ENCODE measurements at regions not wholly inside any gene's neighbourhood (a gene's known extent, or its start where the extent isn't known, plus 50 kb on each side); places are given as distances from the start of the nearest gene placed in this dataset.

DNA sequence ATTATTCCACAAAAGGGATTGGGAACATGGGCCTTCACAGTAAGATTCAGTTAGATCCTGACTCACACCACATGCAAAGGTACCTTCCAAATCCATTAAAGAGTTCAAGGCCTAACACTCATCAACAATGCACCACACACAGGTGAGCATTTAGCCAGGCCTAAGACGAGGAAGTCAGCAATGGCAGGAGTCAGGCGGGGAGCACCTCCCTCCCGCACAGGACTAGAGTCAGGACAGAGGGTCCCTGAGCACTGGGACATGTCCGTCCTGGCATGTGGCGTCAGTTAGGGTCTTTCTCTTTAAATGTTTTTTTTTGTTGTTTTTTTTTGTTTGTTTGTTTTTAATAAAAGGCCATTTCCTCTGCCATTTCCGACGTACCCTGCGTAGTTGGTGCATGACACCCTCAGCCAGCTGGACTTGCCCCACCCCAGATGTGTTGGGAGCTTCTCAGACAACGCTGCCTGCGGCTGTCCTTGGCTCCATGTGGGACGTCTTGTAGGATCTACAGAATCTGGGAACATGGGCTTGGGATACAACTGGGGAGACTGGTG lies 1458.6 kb downstream of the BRD1 start:
- no peak overlapping the region for H3K9ac ChIP-seq
- TF ChIP-seq Cebpa-rat (IDR thresholded peaks at IDR 0.05) = no peak
- H3K27ac ChIP-seq = no peak overlapping the region
- H3K36me3 ChIP-seq = no peaks in the 10 kb centered on the region
- H3K27me3 ChIP-seq = no peaks in the 10 kb centered on the region
- H3K4me2 ChIP-seq = no peak overlapping the region
- no peaks in the 10 kb centered on the region for H3K4me1 ChIP-seq
- H3K9me3 ChIP-seq (replicated peaks in 1 of 11) = no peaks in the 10 kb centered on the region
- no peak overlapping the region for H3K4me3 ChIP-seq
- H4K20me1 ChIP-seq = no peaks in the 10 kb centered on the region; a peak in 1 of 22 replicates

DNA sequence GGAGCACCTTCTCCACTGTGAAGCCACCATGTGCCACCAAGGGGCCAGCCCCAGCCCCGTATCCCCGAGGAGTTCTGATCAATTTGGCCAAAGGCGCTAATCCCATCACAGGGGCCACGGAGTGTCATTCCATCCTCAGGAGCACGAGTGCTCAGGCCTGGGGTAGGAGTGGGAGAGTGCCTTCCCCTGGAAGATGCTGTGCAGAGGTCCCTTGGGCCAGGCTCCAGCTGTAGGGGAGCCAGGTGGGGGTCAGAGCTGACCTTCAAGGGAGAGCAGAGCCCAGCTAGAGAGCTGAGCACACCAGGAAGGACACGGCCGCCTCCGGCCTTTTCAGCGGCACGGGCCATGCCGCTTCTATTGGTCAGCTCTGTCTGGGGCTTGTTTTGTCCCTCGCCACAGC lies 1459.9 kb downstream of the BRD1 start:
- TF ChIP-seq Cebpa-rat (IDR thresholded peaks at IDR 0.05) = no peak
- no peak overlapping the region for H3K27ac ChIP-seq
- H3K4me2 ChIP-seq = no peak overlapping the region
- H3K27me3 ChIP-seq = no peaks in the 10 kb centered on the region
- no peaks in the 10 kb centered on the region for H3K9me3 ChIP-seq (replicated peaks in 1 of 11)
- no peaks in the 10 kb centered on the region for H3K36me3 ChIP-seq
- no peak overlapping the region for H3K9ac ChIP-seq
- no peaks in the 10 kb centered on the region; a peak in 1 of 22 replicates for H4K20me1 ChIP-seq
- H3K4me1 ChIP-seq = no peaks in the 10 kb centered on the region
- H3K4me3 ChIP-seq = no peak overlapping the region

DNA sequence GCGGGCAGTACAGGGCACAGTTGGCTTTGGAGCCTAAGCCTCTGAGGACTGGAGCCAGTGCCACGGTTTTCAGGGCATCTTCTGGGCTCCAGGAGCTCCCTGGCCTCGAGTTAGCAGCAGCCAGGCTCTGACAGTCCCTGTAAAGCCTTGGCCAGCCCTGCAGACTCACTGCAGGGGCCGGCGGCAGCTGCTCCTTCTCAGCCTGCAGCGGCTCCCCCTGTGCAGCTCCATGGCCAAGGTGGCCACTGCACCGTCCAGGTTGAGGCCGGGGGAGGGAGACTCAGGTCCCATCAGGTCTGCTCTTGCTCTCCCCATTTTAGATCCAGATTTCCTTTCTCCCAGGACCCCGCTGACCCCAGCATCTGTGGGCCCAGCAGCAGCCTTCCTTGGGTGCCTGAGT lies 1461.1 kb downstream of the BRD1 start:
- Histone ChIP-seq H3K27ac (no peak overlapping the region), H3K36me3 (no peaks in the 10 kb centered on the region), H3K9me3 (replicated peaks in 1 of 11) (no peaks in the 10 kb centered on the region)

DNA sequence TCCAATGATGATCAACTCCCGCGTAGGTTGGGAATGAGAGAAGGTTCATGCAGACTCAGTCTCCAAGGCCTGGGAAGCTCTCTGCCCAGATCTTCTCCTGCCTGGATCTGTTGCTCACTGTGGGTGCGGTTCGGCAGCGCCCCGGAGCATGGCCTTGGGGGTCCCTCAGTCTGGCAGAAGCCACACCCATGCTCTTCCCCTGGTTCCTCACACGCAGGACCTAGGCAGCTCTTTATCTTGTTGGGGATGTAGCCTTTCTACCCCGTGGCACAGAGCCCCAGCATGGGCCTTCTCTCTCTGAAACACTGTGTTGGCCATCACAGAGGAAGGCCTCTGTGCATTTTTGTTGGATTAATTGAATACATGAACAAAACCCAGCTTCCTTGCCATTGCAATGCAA lies 1461.6 kb downstream of the BRD1 start:
- Histone ChIP-seq H3K27ac (no peak overlapping the region), H3K36me3 (no peaks in the 10 kb centered on the region), H3K27me3 (no peaks in the 10 kb centered on the region), H4K20me1 (no peaks in the 10 kb centered on the region; a peak in 1 of 22 replicates), H3K9me3 (replicated peaks in 1 of 11) (no peaks in the 10 kb centered on the region), H3K4me2 (no peak overlapping the region), H3K4me1 (no peaks in the 10 kb centered on the region), H3K9ac (no peak overlapping the region), H3K4me3 (no peak overlapping the region)
- TF ChIP-seq Cebpa-rat (IDR thresholded peaks at IDR 0.05) = no peak

More for the DNA sequence above, 1461.1 kb downstream of the BRD1 start:
- Histone ChIP-seq H3K4me1 (no peaks in the 10 kb centered on the region), H3K27me3 (no peaks in the 10 kb centered on the region), H3K4me2 (no peak overlapping the region), H4K20me1 (no peaks in the 10 kb centered on the region; a peak in 1 of 22 replicates), H3K4me3 (no peak overlapping the region), H3K9ac (no peak overlapping the region)
- TF ChIP-seq Cebpa-rat (IDR thresholded peaks at IDR 0.05) = no peak

DNA sequence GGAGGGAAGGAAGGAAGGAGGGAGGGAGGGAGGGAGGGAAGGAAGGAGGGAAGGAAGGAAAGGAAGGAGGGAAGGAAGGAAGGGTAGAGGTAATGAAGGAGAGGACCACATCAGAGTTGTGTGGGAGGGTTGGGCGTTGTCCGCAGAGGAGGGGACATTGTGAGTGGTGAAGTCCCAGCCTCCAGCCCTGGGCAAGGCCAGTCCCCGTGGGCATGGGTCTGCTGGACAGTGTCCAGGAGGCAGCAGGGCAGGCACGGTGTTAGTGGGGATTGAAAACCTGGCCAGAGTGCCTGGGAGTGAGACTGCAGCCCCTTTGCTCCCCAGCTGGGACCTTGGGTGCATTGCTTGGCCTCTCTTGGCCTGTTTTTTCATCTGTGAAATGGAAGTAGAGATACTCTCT lies 1462.3 kb downstream of the BRD1 start:
- no peaks in the 10 kb centered on the region for H3K27me3 ChIP-seq

DNA sequence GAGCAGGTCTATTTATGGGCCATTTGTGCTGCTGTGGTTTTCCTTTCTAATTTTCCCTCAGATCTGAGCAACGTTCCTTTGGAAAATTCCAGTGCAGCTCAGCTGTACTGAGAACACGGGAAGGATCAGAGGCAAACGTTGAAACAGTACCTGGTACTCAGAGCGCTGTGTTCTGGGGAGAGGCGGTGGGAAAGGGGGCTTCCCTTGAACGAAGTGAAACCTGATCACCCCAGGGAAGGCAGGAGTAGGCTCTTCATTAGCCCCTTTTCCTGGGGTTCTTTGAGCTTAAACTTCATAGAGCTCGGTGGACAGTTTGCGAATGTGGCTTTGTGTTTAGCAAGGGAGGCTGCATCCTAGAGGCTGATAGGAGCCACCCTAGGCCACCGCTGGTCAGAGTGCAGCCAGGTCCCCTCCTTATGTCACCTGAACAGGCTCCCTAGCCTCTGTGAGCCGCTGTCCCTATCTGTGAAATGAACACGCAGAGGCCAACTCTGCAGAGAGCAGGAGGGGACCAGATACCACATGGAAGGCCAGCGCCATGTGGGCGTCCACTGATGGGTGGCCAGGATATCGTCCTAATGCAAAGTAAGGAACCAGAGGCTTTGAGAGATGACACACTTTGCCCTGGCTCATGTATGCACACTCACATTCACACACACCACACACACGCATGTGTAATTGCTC lies 1464.8 kb downstream of the BRD1 start:
- Histone ChIP-seq H3K36me3 (no peaks in the 10 kb centered on the region), H3K4me1 (no peaks in the 10 kb centered on the region), H3K27me3 (no peaks in the 10 kb centered on the region), H3K4me2 (no peak overlapping the region), H3K27ac (no peak overlapping the region), H3K9me3 (replicated peaks in 1 of 11) (no peaks in the 10 kb centered on the region), H4K20me1 (no peaks in the 10 kb centered on the region; a peak in 1 of 22 replicates), H3K9ac (no peak overlapping the region), H3K4me3 (no peak overlapping the region)
- no peak for TF ChIP-seq Cebpa-rat (IDR thresholded peaks at IDR 0.05)

More for the DNA sequence above, 1462.3 kb downstream of the BRD1 start:
- Histone ChIP-seq H3K9ac (no peak overlapping the region), H3K4me3 (no peak overlapping the region), H4K20me1 (no peaks in the 10 kb centered on the region; a peak in 1 of 22 replicates), H3K9me3 (replicated peaks in 1 of 11) (no peaks in the 10 kb centered on the region), H3K36me3 (no peaks in the 10 kb centered on the region), H3K4me1 (no peaks in the 10 kb centered on the region), H3K4me2 (no peak overlapping the region), H3K27ac (no peak overlapping the region)
- no peak for TF ChIP-seq Cebpa-rat (IDR thresholded peaks at IDR 0.05)

DNA sequence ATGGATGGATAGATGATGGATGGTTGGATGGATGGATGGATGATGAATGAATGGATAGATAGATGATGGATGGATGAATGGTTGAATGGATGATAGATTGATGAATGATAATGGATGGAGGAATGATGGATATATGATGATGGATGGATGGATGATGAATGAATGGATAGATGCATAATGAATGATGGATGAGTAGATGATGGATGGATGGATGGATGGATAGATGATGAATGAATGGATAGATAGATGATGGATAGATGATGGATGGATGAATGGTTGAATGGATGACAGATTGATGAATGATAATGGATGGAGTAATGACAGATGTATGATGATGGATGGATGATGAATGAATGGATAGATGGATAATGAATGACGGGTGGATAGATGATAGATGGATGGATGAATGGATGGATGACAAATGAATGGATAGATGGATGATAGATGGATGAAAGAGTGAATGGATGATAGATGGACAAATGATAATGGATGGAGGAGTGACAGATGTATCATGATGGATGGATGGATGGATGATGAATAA lies 1466.5 kb downstream of the BRD1 start:
- Histone ChIP-seq H3K4me1 (no peaks in the 10 kb centered on the region), H3K36me3 (no peaks in the 10 kb centered on the region), H3K27ac (no peak overlapping the region), H3K9ac (no peak overlapping the region), H3K27me3 (no peaks in the 10 kb centered on the region), H3K4me3 (no peak overlapping the region), H4K20me1 (no peaks in the 10 kb centered on the region), H3K4me2 (no peak overlapping the region), H3K9me3 (replicated peaks in 1 of 11) (no peaks in the 10 kb centered on the region)
- no peak for TF ChIP-seq Cebpa-rat (IDR thresholded peaks at IDR 0.05)

DNA sequence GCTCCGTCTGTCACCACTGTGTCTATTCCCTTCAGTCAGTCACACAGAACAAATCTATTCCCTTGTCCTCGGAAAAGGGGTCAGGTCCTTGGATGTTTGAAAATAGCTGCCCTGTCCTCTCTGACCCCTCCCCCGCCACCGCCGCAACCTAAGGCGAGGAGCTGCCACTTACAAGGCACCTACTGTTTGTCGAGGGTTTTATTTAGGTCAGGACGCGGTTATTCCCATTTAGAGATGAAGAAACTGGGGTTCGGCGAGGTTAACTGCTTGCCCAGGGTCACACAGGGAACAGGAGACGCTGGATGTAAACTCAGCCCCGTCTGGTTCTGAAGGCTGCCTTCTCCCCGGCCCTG lies 1468.1 kb downstream of the BRD1 start:
- Histone ChIP-seq H3K27ac (no peak overlapping the region), H3K4me1 (no peaks in the 10 kb centered on the region), H3K36me3 (no peaks in the 10 kb centered on the region), H3K27me3 (no peaks in the 10 kb centered on the region), H3K4me3 (no peak overlapping the region), H3K9me3 (replicated peaks in 1 of 11) (no peaks in the 10 kb centered on the region), H4K20me1 (no peaks in the 10 kb centered on the region), H3K9ac (no peak overlapping the region), H3K4me2 (no peak overlapping the region)
- TF ChIP-seq Cebpa-rat (IDR thresholded peaks at IDR 0.05) = no peak

DNA sequence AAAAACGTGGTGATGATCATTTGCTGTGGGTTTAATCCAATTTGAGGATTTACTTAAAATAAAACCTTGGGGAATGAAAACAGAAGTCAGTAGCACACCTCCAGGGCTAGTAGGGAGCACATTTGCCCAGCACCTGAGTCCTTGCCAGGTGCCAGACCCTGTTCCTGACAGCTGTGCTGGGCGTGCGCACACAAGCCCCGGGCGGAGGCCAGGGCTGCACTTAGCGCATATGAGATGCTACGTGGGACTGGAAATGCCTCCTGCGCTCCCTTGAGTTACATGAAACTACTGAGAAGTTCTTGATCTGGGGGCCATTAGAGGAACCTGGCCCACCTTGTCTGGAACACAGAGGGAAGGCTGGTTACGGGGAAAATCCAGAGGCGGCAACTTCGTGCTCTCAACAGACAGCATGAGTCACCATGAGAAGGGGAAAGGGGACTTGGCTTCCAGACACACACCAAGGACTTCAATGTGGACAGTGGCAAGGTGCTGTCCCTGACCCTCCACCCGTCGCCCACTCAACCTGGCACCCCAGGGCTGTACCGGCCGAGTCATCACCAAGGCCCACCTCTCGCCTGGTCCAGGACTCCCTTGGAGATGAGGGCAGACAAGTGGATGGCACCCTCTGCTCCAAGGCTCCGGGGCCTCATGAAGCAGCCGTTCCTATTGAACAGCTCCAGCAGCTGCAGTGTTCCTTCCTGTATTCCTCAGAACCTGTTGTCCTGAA lies 1468.6 kb downstream of the BRD1 start:
- no peak overlapping the region for H3K27ac ChIP-seq
- no peak overlapping the region for H3K4me2 ChIP-seq
- H3K36me3 ChIP-seq = no peaks in the 10 kb centered on the region
- no peaks in the 10 kb centered on the region for H3K9me3 ChIP-seq (replicated peaks in 1 of 11)
- H3K4me1 ChIP-seq = peaks cover 0 to 3% (median under 1%) of the 10 kb centered on the region in 10 experiments; a peak in 8 of 20 replicates
- H3K9ac ChIP-seq = no peak overlapping the region
- no peak for TF ChIP-seq Cebpa-rat (IDR thresholded peaks at IDR 0.05)
- H4K20me1 ChIP-seq = no peaks in the 10 kb centered on the region
- no peaks in the 10 kb centered on the region for H3K27me3 ChIP-seq
- H3K4me3 ChIP-seq = no peak overlapping the region
